ENCODE measurements at regions not wholly inside any gene's neighbourhood (a gene's known extent, or its start where the extent isn't known, plus 50 kb on each side); places are given as distances from the start of the nearest gene placed in this dataset.

DNA sequence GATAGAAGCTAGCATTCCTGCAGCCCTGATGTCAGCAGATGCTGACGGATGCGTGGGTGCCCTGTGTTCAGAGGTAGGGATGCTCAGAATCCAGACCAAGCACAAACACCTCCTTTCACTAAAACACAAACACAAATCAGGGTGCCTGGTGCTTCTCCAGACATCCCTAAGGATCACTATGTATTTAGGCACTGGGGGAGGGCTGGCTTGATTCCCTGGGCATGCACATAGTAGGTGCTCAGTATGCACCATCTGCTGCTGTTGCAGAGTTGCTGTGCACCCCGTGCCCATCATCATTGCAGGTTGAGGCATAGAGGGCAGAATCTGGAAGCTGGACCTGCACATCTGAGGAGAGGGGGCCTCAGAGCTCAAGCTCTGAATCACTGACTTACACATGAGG is 114.8 kb downstream of the PHETA1 start:
- CTCF ChIA-PET: no interaction called here
- no peaks in the 10 kb centered on the region for H3K27me3 ChIP-seq (replicated peaks; ENCODE audit: control insufficient read depth, insufficient read depth, low read length)
- Mint-ChIP-seq H3K4me3 (ENCODE audit: unreplicated experiment) (no peak overlapping the region), H3K27me3 (ENCODE audit: insufficient read depth, unreplicated experiment) (peaks cover 24% of the 10 kb centered on the region), H3K4me1 (ENCODE audit: low read depth, unreplicated experiment) (no peaks in the 10 kb centered on the region), H3K36me3 (ENCODE audit: insufficient read depth, unreplicated experiment) (no peaks in the 10 kb centered on the region), H3K9me3 (ENCODE audit: unreplicated experiment) (no peaks in the 10 kb centered on the region), H3K27ac (ENCODE audit: unreplicated experiment) (no peak overlapping the region)
- no peak for DNase-seq
- POLR2A ChIA-PET: no interaction called here
- H3K9me3 ChIP-seq: no peaks in the 10 kb centered on the region
- H3K4me3 ChIP-seq (ENCODE audit: low read depth, low read length): no peak overlapping the region
- BruUV-seq (replicated peaks): no TSS peak
- TF ChIP-seq, protein P1, sequence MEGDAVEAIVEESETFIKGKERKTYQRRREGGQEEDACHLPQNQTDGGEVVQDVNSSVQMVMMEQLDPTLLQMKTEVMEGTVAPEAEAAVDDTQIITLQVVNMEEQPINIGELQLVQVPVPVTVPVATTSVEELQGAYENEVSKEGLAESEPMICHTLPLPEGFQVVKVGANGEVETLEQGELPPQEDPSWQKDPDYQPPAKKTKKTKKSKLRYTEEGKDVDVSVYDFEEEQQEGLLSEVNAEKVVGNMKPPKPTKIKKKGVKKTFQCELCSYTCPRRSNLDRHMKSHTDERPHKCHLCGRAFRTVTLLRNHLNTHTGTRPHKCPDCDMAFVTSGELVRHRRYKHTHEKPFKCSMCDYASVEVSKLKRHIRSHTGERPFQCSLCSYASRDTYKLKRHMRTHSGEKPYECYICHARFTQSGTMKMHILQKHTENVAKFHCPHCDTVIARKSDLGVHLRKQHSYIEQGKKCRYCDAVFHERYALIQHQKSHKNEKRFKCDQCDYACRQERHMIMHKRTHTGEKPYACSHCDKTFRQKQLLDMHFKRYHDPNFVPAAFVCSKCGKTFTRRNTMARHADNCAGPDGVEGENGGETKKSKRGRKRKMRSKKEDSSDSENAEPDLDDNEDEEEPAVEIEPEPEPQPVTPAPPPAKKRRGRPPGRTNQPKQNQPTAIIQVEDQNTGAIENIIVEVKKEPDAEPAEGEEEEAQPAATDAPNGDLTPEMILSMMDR (IDR thresholded peaks at IDR 0.05; ENCODE audit: insufficient read depth in 1 of 2, low read depth in 1 of 2, low read length in 1 of 2, severe bottlenecking in 1 of 2, unreplicated experiment in 1 of 2): no peak
- no peaks in the 10 kb centered on the region for H3K4me1 ChIP-seq
- intact Hi-C loops (cut with micrococcal nuclease; ENCODE audit: unreplicated experiment): no loop called here
- H3K36me3 ChIP-seq (ENCODE audit: control insufficient read depth, insufficient read depth, low read length): no peaks in the 10 kb centered on the region

DNA sequence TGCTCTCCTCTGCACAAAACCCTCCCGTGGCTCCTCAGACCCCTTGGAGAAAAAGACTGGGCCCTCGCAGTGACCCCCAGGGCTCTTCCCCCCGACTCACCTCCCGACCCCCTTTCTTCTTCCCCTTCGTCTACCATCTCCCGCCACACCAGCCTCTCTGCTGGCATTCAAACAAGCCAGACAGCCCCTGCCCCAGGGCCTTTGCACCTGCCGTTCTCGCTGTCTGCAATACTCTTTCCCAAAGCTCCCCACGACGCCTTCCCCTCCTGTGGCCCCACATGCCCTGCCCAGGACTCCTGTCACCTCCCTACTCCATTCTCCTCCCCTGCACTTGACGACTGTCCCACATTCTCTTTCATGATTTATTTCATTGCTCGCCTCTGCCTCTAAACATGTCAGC is 115.7 kb downstream of the PHETA1 start:
- Mint-ChIP-seq H3K27ac (ENCODE audit: unreplicated experiment) (no peak overlapping the region), H3K36me3 (ENCODE audit: insufficient read depth, unreplicated experiment) (no peaks in the 10 kb centered on the region), H3K27me3 (ENCODE audit: insufficient read depth, unreplicated experiment) (peaks cover 24% of the 10 kb centered on the region), H3K4me1 (ENCODE audit: low read depth, unreplicated experiment) (no peaks in the 10 kb centered on the region), H3K4me3 (ENCODE audit: unreplicated experiment) (no peak overlapping the region), H3K9me3 (ENCODE audit: unreplicated experiment) (no peaks in the 10 kb centered on the region)
- TF ChIP-seq, protein P1 (IDR thresholded peaks at IDR 0.05; ENCODE audit: insufficient read depth in 1 of 2, low read depth in 1 of 2, low read length in 1 of 2, severe bottlenecking in 1 of 2, unreplicated experiment in 1 of 2): no peak
- intact Hi-C loops (cut with micrococcal nuclease; ENCODE audit: unreplicated experiment): no loop called here
- no TSS peak for BruUV-seq (replicated peaks)
- Histone ChIP-seq H3K27me3 (replicated peaks; ENCODE audit: control insufficient read depth, insufficient read depth, low read length) (no peaks in the 10 kb centered on the region), H3K4me3 (ENCODE audit: low read depth, low read length) (no peak overlapping the region), H3K36me3 (ENCODE audit: control insufficient read depth, insufficient read depth, low read length) (no peaks in the 10 kb centered on the region), H3K9me3 (no peaks in the 10 kb centered on the region), H3K4me1 (no peaks in the 10 kb centered on the region)
- POLR2A ChIA-PET: no interaction called here
- no peak for DNase-seq
- CTCF ChIA-PET: no interaction called here

DNA sequence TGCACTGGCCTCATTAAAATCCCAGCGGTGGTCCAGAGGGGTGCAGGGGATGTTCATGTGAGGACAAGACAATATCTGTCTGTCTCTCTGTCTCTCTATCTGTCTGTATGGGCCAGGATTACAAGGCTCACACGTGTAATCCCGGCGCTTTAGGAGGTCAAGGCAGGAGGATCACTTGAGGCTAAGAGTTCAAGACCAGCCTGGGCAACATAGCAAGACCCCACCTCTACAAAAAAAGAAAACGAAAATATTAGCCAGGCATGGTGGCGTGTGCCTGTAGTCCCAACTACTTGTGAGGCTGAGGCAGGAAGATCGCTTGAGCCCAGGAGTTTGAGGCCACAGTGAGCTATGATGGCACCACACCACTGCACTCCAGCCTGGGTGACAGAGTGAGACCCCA is 117.1 kb downstream of the PHETA1 start:
- Mint-ChIP-seq H3K9me3 (ENCODE audit: unreplicated experiment) (peaks cover 3% of the 10 kb centered on the region), H3K27ac (ENCODE audit: unreplicated experiment) (no peak overlapping the region), H3K4me3 (ENCODE audit: unreplicated experiment) (no peak overlapping the region), H3K4me1 (ENCODE audit: low read depth, unreplicated experiment) (no peaks in the 10 kb centered on the region), H3K27me3 (ENCODE audit: insufficient read depth, unreplicated experiment) (peaks cover 21% of the 10 kb centered on the region), H3K36me3 (ENCODE audit: insufficient read depth, unreplicated experiment) (no peaks in the 10 kb centered on the region)
- intact Hi-C loops (cut with micrococcal nuclease; ENCODE audit: unreplicated experiment): no loop called here
- Histone ChIP-seq H3K27me3 (replicated peaks; ENCODE audit: control insufficient read depth, insufficient read depth, low read length) (no peaks in the 10 kb centered on the region), H3K36me3 (ENCODE audit: control insufficient read depth, insufficient read depth, low read length) (no peaks in the 10 kb centered on the region), H3K9me3 (no peaks in the 10 kb centered on the region), H3K4me3 (ENCODE audit: low read depth, low read length) (no peak overlapping the region), H3K4me1 (no peaks in the 10 kb centered on the region)
- POLR2A ChIA-PET: no interaction called here
- CTCF ChIA-PET: no interaction called here
- TF ChIP-seq, protein P1 (IDR thresholded peaks at IDR 0.05; ENCODE audit: insufficient read depth in 1 of 2, low read depth in 1 of 2, low read length in 1 of 2, severe bottlenecking in 1 of 2, unreplicated experiment in 1 of 2): no peak
- no peak for DNase-seq
- no TSS peak for BruUV-seq (replicated peaks)

All from Caco-2 (cell line).